ENCODE measurements at regions not wholly inside any gene's neighbourhood (a gene's known extent, or its start where the extent isn't known, plus 50 kb on each side); places are given as distances from the start of the nearest gene placed in this dataset.

DNA sequence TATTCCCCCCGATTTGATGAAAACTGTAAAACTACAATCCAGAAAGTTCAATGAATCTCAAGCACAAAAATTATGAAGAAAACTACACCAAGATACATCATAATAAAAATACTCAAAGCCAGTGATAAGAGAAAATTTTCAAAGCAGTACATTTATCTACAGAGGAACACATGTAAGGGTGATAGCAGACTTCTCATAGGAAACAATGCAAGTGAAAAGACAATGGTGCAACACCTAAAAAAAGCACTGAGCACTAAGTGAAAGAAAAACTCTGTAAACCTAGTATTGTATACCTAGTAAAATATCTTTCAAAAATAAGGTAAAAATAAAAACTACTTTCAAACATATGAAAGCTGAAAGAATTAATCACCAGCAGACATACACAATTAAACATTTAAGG lies 76.1 kb upstream of the IRF2BP2 start:
- Histone ChIP-seq H2AFZ (ENCODE audit: insufficient read depth, low read depth, low read length, poor library complexity, severe bottlenecking) (no peak overlapping the region), H3K4me3 (replicated peaks in 1 of 3; ENCODE audit: low read depth in 2 of 3, low read length in 3 of 3) (no peak overlapping the region), H3K9me3 (replicated peaks in 1 of 2; ENCODE audit: control insufficient read depth in 1 of 2, insufficient read depth in 1 of 2, low read length in 2 of 2) (peaks cover 0 to 4% of the 10 kb centered on the region in 2 donors), H3K4me1 (ENCODE audit: control insufficient read depth in 1 of 2, insufficient read depth in 2 of 2, low read length in 2 of 2) (peaks cover 22 to 30% of the 10 kb centered on the region in 2 donors), H4K20me1 (ENCODE audit: insufficient read depth, low read length) (no peaks in the 10 kb centered on the region), H3K9ac (ENCODE audit: insufficient read depth, low read length, poor library complexity, severe bottlenecking) (no peak overlapping the region), H3K36me3 (replicated peaks in 1 of 2; ENCODE audit: control insufficient read depth in 1 of 2, insufficient read depth in 2 of 2, low read length in 2 of 2) (no peaks in the 10 kb centered on the region), H3K79me2 (ENCODE audit: insufficient read depth, low read length) (no peaks in the 10 kb centered on the region), H3K27me3 (ENCODE audit: control insufficient read depth in 2 of 2, insufficient read depth in 2 of 2, low read length in 2 of 2) (no peaks in the 10 kb centered on the region), H3K27ac (ENCODE audit: low read depth in 1 of 2, low read length in 2 of 2) (no peak overlapping the region), H3K4me2 (replicated peaks; ENCODE audit: extremely low read depth, low read length, poor library complexity, severe bottlenecking) (no peak overlapping the region)
- Mint-ChIP-seq H3K4me3 (no peak overlapping the region), H3K4me1 (peaks cover 25% of the 10 kb centered on the region), H3K36me3 (peaks cover 3% of the 10 kb centered on the region in 2 donors), H3K27me3 (ENCODE audit: low read depth in 3 of 3) (peaks cover 0 to 3% (median 0%) of the 10 kb centered on the region in 3 donors), H3K9me3 (peaks cover 0 to 15% (median 6%) of the 10 kb centered on the region in 7 donors), H3K27ac (no peak overlapping the region)
- WGBS (ENCODE audit: insufficient coverage): no CpG with 5 or more reads among the region's 1 CpG
- TF ChIP-seq, protein P1, sequence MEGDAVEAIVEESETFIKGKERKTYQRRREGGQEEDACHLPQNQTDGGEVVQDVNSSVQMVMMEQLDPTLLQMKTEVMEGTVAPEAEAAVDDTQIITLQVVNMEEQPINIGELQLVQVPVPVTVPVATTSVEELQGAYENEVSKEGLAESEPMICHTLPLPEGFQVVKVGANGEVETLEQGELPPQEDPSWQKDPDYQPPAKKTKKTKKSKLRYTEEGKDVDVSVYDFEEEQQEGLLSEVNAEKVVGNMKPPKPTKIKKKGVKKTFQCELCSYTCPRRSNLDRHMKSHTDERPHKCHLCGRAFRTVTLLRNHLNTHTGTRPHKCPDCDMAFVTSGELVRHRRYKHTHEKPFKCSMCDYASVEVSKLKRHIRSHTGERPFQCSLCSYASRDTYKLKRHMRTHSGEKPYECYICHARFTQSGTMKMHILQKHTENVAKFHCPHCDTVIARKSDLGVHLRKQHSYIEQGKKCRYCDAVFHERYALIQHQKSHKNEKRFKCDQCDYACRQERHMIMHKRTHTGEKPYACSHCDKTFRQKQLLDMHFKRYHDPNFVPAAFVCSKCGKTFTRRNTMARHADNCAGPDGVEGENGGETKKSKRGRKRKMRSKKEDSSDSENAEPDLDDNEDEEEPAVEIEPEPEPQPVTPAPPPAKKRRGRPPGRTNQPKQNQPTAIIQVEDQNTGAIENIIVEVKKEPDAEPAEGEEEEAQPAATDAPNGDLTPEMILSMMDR (IDR thresholded peaks at IDR 0.05): no peak
- intact Hi-C loops (cut with micrococcal nuclease): no loop called here
- no peak for DNase-seq

DNA sequence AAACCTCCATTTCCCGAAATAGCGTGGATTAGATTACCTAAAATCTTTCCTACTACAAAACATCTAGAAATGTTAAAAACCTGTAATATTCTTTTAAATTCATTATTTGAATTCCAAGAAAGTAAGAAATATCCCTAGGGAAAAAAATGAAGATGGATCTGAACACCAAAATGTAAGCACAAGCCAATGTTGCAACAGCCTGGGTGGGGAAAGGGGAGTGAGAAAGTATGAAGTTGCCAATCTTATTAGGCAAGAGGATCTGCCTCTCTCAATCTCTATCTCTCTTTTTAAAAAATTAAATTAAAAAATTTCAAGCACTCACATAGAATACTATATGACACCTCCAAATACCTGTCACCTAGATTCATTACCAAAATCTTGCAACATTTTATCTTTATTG lies 74.9 kb upstream of the IRF2BP2 start:
- Histone ChIP-seq H4K20me1 (ENCODE audit: insufficient read depth, low read length) (no peaks in the 10 kb centered on the region), H3K27ac (ENCODE audit: low read depth in 1 of 2, low read length in 2 of 2) (peak overlapping the region in 1 of 2 donors; percentile 76), H3K79me2 (ENCODE audit: insufficient read depth, low read length) (no peaks in the 10 kb centered on the region), H3K4me2 (replicated peaks; ENCODE audit: extremely low read depth, low read length, poor library complexity, severe bottlenecking) (no peak overlapping the region), H2AFZ (ENCODE audit: insufficient read depth, low read depth, low read length, poor library complexity, severe bottlenecking) (no peak overlapping the region), H3K4me1 (ENCODE audit: control insufficient read depth in 1 of 2, insufficient read depth in 2 of 2, low read length in 2 of 2) (peaks cover 19 to 24% of the 10 kb centered on the region in 2 donors), H3K27me3 (ENCODE audit: control insufficient read depth in 2 of 2, insufficient read depth in 2 of 2, low read length in 2 of 2) (no peaks in the 10 kb centered on the region), H3K4me3 (replicated peaks in 1 of 3; ENCODE audit: low read depth in 2 of 3, low read length in 3 of 3) (peak overlapping the region in 1 of 3 experiments; percentile 11), H3K9ac (ENCODE audit: insufficient read depth, low read length, poor library complexity, severe bottlenecking) (no peak overlapping the region), H3K9me3 (replicated peaks in 1 of 2; ENCODE audit: control insufficient read depth in 1 of 2, insufficient read depth in 1 of 2, low read length in 2 of 2) (peaks cover 0 to 4% of the 10 kb centered on the region in 2 donors), H3K36me3 (replicated peaks in 1 of 2; ENCODE audit: control insufficient read depth in 1 of 2, insufficient read depth in 2 of 2, low read length in 2 of 2) (no peaks in the 10 kb centered on the region)
- TF ChIP-seq, protein P1 (IDR thresholded peaks at IDR 0.05): no peak
- Mint-ChIP-seq H3K27me3 (ENCODE audit: low read depth in 3 of 3) (peaks cover 0 to 3% (median 0%) of the 10 kb centered on the region in 3 donors), H3K9me3 (peaks cover 0 to 15% (median 6%) of the 10 kb centered on the region in 7 donors), H3K36me3 (peaks cover 3% of the 10 kb centered on the region in 2 donors), H3K4me1 (peaks cover 19% of the 10 kb centered on the region), H3K27ac (peak overlapping the region in 5 of 7 donors; percentile 81 to 93 (median 88)), H3K4me3 (no peak overlapping the region)
- WGBS (ENCODE audit: insufficient coverage): no CpG with 5 or more reads among the region's 2 CpGs
- DNase-seq: peak; percentile 25 to 56 (median 44)
- intact Hi-C loops (cut with micrococcal nuclease): loop anchor here in 1 of 2 donors (5.0 kb wide), 1 partner anchor 37 kb away; no protein-coding TSS in a partner anchor

Data from CD14-positive monocyte (primary cell).